ENCODE measurements at regions not wholly inside any gene's neighbourhood (a gene's known extent, or its start where the extent isn't known, plus 50 kb on each side); places are given as distances from the start of the nearest gene placed in this dataset.
"Not testable (repeated sequence)": the region's sequence is repeated elsewhere in the genome, so short reads cannot be mapped to it uniquely, and the experiment has no call there.

DNA sequence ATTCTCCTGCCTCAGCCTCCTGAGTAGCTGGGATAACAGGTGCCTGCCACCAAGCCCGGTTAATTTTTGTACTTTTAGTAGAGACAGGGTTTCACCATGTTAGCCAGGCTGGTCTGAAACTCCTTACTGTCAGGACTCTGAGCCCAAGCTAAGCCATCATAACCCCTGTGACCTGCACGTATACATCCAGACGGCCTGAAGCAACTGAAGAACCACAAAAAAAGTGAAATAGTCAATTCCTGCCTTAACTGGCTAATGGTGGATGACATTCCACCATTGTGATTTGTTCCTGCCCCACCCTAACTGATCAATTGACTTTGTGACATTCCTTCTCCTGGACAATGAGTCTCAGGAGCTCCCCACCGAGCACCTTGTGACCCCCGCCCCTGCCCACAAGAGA is 69.9 kb upstream of the ADGRL1 start:
- TF ChIP-seq, protein P1, sequence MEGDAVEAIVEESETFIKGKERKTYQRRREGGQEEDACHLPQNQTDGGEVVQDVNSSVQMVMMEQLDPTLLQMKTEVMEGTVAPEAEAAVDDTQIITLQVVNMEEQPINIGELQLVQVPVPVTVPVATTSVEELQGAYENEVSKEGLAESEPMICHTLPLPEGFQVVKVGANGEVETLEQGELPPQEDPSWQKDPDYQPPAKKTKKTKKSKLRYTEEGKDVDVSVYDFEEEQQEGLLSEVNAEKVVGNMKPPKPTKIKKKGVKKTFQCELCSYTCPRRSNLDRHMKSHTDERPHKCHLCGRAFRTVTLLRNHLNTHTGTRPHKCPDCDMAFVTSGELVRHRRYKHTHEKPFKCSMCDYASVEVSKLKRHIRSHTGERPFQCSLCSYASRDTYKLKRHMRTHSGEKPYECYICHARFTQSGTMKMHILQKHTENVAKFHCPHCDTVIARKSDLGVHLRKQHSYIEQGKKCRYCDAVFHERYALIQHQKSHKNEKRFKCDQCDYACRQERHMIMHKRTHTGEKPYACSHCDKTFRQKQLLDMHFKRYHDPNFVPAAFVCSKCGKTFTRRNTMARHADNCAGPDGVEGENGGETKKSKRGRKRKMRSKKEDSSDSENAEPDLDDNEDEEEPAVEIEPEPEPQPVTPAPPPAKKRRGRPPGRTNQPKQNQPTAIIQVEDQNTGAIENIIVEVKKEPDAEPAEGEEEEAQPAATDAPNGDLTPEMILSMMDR (IDR thresholded peaks at IDR 0.05): not testable (repeated sequence)
- not testable (repeated sequence) for TF ChIP-seq POLR2A (IDR thresholded peaks at IDR 0.05)
